Neural cell (in vitro differentiated cells): ENCODE measurements at regions not wholly inside any gene's neighbourhood (a gene's known extent, or its start where the extent isn't known, plus 50 kb on each side); places are given as distances from the start of the nearest gene placed in this dataset.

Experiments used
- EP300 ChIP-seq: fragments of 450-650 bp; conservative IDR thresholded peaks from 2 replicates; pipeline ENCODE4 v1.6.1; 2014; ENCODE audit warnings: antibody characterized with exemption, mild to moderate bottlenecking, moderate library complexity; ENCODE audit not compliant: poor library complexity, severe bottlenecking
- POLR2AphosphoS5 ChIP-seq: IDR thresholded peaks from 2 replicates; pipeline ENCODE4 v1.6.1; 2012
- TF ChIP-seq, protein P1 (sequence below): fragments of 450-650 bp; IDR thresholded peaks from 2 replicates; pipeline ENCODE4 v1.5.1; 2014; ENCODE audit warnings: antibody characterized with exemption, mild to moderate bottlenecking, moderate library complexity; ENCODE audit not compliant: poor library complexity, severe bottlenecking

DNA sequence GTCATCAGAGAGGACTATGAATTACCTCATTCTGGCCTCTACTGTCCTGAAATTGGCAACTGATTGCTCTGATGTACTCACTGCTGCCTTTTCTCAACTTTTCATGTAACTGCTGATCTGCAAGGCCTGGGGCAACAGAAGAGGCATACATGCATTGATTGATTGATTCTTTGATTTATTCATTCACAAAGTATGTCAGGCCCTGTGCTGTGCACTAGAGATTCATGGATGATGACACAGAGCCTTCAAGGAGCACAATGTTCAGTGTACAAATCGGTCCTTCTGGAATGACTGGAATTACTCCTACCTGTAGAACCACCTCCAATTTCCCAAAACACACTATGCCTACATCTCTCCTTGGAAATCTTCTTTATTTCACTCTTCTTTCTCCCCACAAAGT is 111.3 kb downstream of the LRATD1 start:
- TF ChIP-seq POLR2AphosphoS5 (no peak), EP300 (no peak)
- TF ChIP-seq, protein P1, sequence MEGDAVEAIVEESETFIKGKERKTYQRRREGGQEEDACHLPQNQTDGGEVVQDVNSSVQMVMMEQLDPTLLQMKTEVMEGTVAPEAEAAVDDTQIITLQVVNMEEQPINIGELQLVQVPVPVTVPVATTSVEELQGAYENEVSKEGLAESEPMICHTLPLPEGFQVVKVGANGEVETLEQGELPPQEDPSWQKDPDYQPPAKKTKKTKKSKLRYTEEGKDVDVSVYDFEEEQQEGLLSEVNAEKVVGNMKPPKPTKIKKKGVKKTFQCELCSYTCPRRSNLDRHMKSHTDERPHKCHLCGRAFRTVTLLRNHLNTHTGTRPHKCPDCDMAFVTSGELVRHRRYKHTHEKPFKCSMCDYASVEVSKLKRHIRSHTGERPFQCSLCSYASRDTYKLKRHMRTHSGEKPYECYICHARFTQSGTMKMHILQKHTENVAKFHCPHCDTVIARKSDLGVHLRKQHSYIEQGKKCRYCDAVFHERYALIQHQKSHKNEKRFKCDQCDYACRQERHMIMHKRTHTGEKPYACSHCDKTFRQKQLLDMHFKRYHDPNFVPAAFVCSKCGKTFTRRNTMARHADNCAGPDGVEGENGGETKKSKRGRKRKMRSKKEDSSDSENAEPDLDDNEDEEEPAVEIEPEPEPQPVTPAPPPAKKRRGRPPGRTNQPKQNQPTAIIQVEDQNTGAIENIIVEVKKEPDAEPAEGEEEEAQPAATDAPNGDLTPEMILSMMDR = no peak
